GM12878 (cell line): ENCODE measurements at regions not wholly inside any gene's neighbourhood (a gene's known extent, or its start where the extent isn't known, plus 50 kb on each side); places are given as distances from the start of the nearest gene placed in this dataset.

ENCODE experiments used
- ATAC-seq: fragments of 200-7000 bp; cut with Tn5 transposase; 3 replicates; pipeline ENCODE4 v1.9.1; 2020; ENCODE audit warnings: mild to moderate bottlenecking, moderate library complexity
- BruUV-seq: library from RNA; stranded (reverse); fragments of 400-500 nt; replicated peaks from 2 replicates; lab custom pipeline; 2021; lab: Mats Ljungman, UMichigan
- CTCF ChIA-PET: fragments of 300-600 bp; sonication (Branson Sonifier 250); formaldehyde crosslinking; extraction: SDS; loops from one replicate; lab custom pipeline; 2021; ENCODE audit warnings: inconsistent platforms; lab: Yijun Ruan, JAX
- POLR2A ChIA-PET: fragments of 350-600 bp; formaldehyde crosslinking; extraction: SDS; loops from one replicate; lab custom pipeline; 2021; ENCODE audit warnings: inconsistent platforms; lab: Charles Lee
- RAD21 ChIA-PET: fragments of 300-600 bp; sonication (Branson Sonifier 250); formaldehyde crosslinking; loops from one replicate; lab custom pipeline; 2023; ENCODE audit warnings: antibody characterized with exemption; ENCODE audit not compliant: unreplicated experiment; lab: Charles Lee
- SMC1A ChIA-PET: fragments of 300-600 bp; sonication (Branson Sonifier 250); formaldehyde crosslinking; loops from one replicate; lab custom pipeline; 2023; ENCODE audit not compliant: unreplicated experiment, uncharacterized antibody; lab: Charles Lee
- DNase-seq: peaks from one replicate; pipeline ENCODE4 v3.0.0-alpha.2; 2011; ENCODE audit warnings: low read depth, low spot score
- FAIRE-seq: peaks from 3 replicates; lab custom pipeline; 2011; peaks lifted over from hg19 to GRCh38; lab: Jason Lieb, UNC
- H2AFZ ChIP-seq: 2 replicates; pipeline ENCODE4 v1.6.0; 2011; ENCODE audit warnings: low read depth, low read length, control low read depth; ENCODE audit not compliant: control insufficient read depth
- H3K27ac ChIP-seq: 2 replicates; pipeline ENCODE4 v1.5.1; 2011; ENCODE audit warnings: control low read depth; ENCODE audit not compliant: control insufficient read depth, insufficient read depth
- H3K27me3 ChIP-seq, 2 experiments: replicated peaks in 1 of 2; 2 replicates each; pipeline versions ENCODE4 v1.6.0 to v1.6.1; 2011; ENCODE audit warnings: low read length in 1 of 2; ENCODE audit not compliant: control insufficient read depth in 2 of 2, insufficient read depth in 2 of 2
- H3K36me3 ChIP-seq, 2 experiments: 2 replicates each; pipeline ENCODE4 v1.5.1; 2011; ENCODE audit warnings: low read length in 1 of 2; ENCODE audit not compliant: control insufficient read depth in 2 of 2, insufficient read depth in 2 of 2
- H3K4me1 ChIP-seq: 2 replicates; pipeline ENCODE4 v1.6.1; 2011; ENCODE audit warnings: mild to moderate bottlenecking, low read length, moderate library complexity, mixed read lengths; ENCODE audit not compliant: control insufficient read depth, insufficient read depth
- H3K4me2 ChIP-seq: 2 replicates; pipeline ENCODE4 v1.6.0; 2011; ENCODE audit warnings: control low read depth; ENCODE audit not compliant: control insufficient read depth, insufficient read depth
- H3K4me3 ChIP-seq: fragments of 200-600 bp; sonication (generic); 2 replicates; pipeline ENCODE4 v1.5.1; 2016
- H3K79me2 ChIP-seq: 2 replicates; pipeline ENCODE4 v1.6.0; 2011; ENCODE audit warnings: low read length; ENCODE audit not compliant: control insufficient read depth, insufficient read depth
- H3K9ac ChIP-seq: 2 replicates; pipeline ENCODE4 v1.8.0; 2011; ENCODE audit warnings: low read length, control low read depth, mixed read lengths; ENCODE audit not compliant: control insufficient read depth, insufficient read depth
- H3K9me3 ChIP-seq: replicated peaks from 3 replicates; pipeline ENCODE4 v1.5.1; 2011; ENCODE audit warnings: mild to moderate bottlenecking, low read length; ENCODE audit not compliant: control insufficient read depth, insufficient read depth
- H4K20me1 ChIP-seq: 2 replicates; pipeline ENCODE4 v1.6.0; 2011; ENCODE audit not compliant: control insufficient read depth, insufficient read depth
- E2F8 ChIP-seq: fragments of 450-650 bp; IDR thresholded peaks from 2 replicates; pipeline ENCODE4 v1.6.1; 2018; ENCODE audit warnings: mild to moderate bottlenecking, low read depth, moderate library complexity; ENCODE audit not compliant: partially characterized antibody
- RBBP5 ChIP-seq: fragments of 200-600 bp; sonication (generic); conservative IDR thresholded peaks from 2 replicates; pipeline ENCODE4 v1.6.1; 2016
- SP1 ChIP-seq: IDR thresholded peaks from one replicate; pipeline ENCODE4 v1.6.1; 2011; ENCODE audit warnings: low read depth, low read length
- WGBS: methylation state at CpG from one replicate; pipeline ENCODE4 v1.1.6; 2016; ENCODE audit warnings: low lambda C conversion rate; ENCODE audit not compliant: insufficient replicate concordance, insufficient coverage; ENCODE audit errors: missing lambda C conversion rate; 5-methylcytosine and 5-hydroxymethylcytosine counted together
- in situ Hi-C: fragments of 300-500 bp; cut with MboI; formaldehyde crosslinking; loops from 9 replicates; pipeline ENCODE4 v1.14.3; 2018; ENCODE audit warnings: mixed read lengths
- intact Hi-C: fragments of 100-400 bp; cut with micrococcal nuclease; formaldehyde crosslinking; loops from one replicate; pipeline ENCODE4 v1.14.2; 2022; ENCODE audit not compliant: unreplicated experiment
- TF ChIP-seq, protein P1 (sequence below): fragments of 150-350 bp; IDR thresholded peaks from 2 replicates; pipeline ENCODE4 v1.6.1; 2014; ENCODE audit warnings: mild to moderate bottlenecking, low read depth, low read length
- TF ChIP-seq, protein P2 (sequence below), 3 experiments: IDR thresholded peaks in 2 of 3; conservative IDR thresholded peaks in 1 of 3; 2 replicates each; pipeline ENCODE4 v1.5.1; 2011; ENCODE audit warnings: low read depth in 3 of 3, low read length in 3 of 3, mild to moderate bottlenecking in 3 of 3, control low read depth in 2 of 3, moderate library complexity in 2 of 3, inconsistent platforms in 1 of 3, mixed read lengths in 1 of 3; ENCODE audit not compliant: control insufficient read depth in 2 of 3, insufficient read depth in 1 of 3; ENCODE audit errors: extremely low read depth in 1 of 3

- TF ChIP-seq, protein P1, sequence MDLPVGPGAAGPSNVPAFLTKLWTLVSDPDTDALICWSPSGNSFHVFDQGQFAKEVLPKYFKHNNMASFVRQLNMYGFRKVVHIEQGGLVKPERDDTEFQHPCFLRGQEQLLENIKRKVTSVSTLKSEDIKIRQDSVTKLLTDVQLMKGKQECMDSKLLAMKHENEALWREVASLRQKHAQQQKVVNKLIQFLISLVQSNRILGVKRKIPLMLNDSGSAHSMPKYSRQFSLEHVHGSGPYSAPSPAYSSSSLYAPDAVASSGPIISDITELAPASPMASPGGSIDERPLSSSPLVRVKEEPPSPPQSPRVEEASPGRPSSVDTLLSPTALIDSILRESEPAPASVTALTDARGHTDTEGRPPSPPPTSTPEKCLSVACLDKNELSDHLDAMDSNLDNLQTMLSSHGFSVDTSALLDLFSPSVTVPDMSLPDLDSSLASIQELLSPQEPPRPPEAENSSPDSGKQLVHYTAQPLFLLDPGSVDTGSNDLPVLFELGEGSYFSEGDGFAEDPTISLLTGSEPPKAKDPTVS, result no peak
- TF ChIP-seq SP1, result no peak
- TF ChIP-seq RBBP5, result no peak
Observed at GRCh38 chr20:12837646-12838045, 171.1 kb upstream of the SPTLC3 start (continued).

DNA sequence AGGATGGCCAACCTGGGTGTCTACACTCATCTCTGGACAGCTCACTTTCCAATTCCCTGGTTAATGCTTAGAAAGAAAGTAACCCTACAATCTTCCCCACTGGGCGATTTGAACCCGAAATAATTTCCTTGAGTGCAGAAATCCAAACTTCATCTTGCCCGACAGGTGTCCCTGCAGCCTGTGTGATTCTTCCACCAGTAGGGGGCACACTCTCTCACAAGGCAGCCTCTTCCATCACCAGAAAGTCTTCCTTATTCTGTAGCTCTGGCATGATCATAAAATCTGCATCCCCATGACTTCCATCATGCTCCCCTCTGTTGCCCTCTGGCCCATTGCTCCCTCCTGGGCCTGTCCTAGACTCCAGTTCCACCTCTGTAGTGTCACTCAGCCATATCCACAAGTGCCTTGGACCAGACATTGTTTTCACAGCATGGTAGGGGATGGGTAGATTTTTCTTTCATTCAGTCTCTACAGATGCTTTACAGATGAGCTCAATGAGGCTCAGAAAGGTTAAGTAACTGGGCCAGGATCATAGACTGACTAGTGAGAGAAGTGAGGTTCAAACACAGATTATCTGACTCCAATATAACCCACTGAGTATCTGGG is 170.4 kb upstream of the SPTLC3 start:
- H3K27ac ChIP-seq, result no peak overlapping the region
- WGBS, result 22% methylated on average over 3 of the region's 3 CpGs
- FAIRE-seq (no peak), ATAC-seq (no peak; the same call in 2 of the 3 replicates), DNase-seq (no peak)
- no peaks in the 10 kb centered on the region for H3K27me3 ChIP-seq
- SMC1A ChIA-PET, result interaction anchor here (1.0 kb wide), 1 partner anchor 94 kb away, joined by 4 read pairs; no protein-coding TSS in a partner anchor
- no peaks in the 10 kb centered on the region for H3K4me1 ChIP-seq
- BruUV-seq, result no TSS peak
- no peak overlapping the region for H3K4me3 ChIP-seq
- no peak overlapping the region for H3K4me2 ChIP-seq
- CTCF ChIA-PET, result interaction anchor here (0.6 to 1.9 kb wide), 8 partner anchors 8 to 595 kb away, joined by 3 to 5 read pairs (median 4); no protein-coding TSS in a partner anchor
- intact Hi-C loops, result loop anchor here (10.0 kb wide), 1 partner anchor 266 kb away; no protein-coding TSS in a partner anchor
- H3K9me3 ChIP-seq, result no peaks in the 10 kb centered on the region
- H4K20me1 ChIP-seq, result no peaks in the 10 kb centered on the region
- POLR2A ChIA-PET, result no interaction called here
- no peaks in the 10 kb centered on the region for H3K79me2 ChIP-seq
- no peak overlapping the region for H2AFZ ChIP-seq
- in situ Hi-C loops, result no loop called here
- RAD21 ChIA-PET, result no interaction called here
- TF ChIP-seq, protein P2, sequence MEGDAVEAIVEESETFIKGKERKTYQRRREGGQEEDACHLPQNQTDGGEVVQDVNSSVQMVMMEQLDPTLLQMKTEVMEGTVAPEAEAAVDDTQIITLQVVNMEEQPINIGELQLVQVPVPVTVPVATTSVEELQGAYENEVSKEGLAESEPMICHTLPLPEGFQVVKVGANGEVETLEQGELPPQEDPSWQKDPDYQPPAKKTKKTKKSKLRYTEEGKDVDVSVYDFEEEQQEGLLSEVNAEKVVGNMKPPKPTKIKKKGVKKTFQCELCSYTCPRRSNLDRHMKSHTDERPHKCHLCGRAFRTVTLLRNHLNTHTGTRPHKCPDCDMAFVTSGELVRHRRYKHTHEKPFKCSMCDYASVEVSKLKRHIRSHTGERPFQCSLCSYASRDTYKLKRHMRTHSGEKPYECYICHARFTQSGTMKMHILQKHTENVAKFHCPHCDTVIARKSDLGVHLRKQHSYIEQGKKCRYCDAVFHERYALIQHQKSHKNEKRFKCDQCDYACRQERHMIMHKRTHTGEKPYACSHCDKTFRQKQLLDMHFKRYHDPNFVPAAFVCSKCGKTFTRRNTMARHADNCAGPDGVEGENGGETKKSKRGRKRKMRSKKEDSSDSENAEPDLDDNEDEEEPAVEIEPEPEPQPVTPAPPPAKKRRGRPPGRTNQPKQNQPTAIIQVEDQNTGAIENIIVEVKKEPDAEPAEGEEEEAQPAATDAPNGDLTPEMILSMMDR (IDR thresholded peaks at IDR 0.05 in 2 of 3, conservative IDR thresholded peaks at IDR 0.05 in 1 of 3; ENCODE audit: control insufficient read depth in 2 of 3, extremely low read depth in 1 of 3, insufficient read depth in 1 of 3, low read depth in 3 of 3, low read length in 3 of 3), result peak in 2 of 3 experiments; percentile 27 to 33; a peak in 4 of 6 replicates
- no peak for TF ChIP-seq E2F8
- no peak overlapping the region for H3K9ac ChIP-seq
- no peaks in the 10 kb centered on the region for H3K36me3 ChIP-seq
